ENCODE measurements at regions not wholly inside any gene's neighbourhood (a gene's known extent, or its start where the extent isn't known, plus 50 kb on each side); places are given as distances from the start of the nearest gene placed in this dataset.

GRCh38 chr9:1713841-1714240 lies 301.3 kb upstream of the SMARCA2 start:
- DNase-seq: no peak

DNA sequence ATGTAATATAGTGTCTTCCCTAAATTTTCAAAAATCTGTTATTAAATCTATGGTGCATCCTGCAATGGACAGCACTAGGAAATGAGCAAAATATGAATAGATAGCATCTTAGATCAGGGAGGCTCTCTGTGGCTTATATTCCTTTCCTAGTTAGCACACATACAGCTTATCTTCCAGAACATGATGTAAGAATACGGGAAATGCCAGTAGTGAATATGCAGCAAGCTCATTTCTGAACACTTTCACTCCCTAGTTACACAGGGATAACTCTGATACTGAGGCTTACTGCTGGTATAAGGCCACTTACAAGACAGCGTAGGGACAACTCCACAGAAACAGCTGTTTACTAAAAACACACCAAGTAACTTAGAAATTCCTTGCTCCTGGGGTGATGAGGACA lies 297.3 kb upstream of the SMARCA2 start:
- DNase-seq: no peak

- peak in 2 of 3 experiments; percentile 14 to 59 for DNase-seq
Measured at GRCh38 chr9:1718836-1719235, 296.3 kb upstream of the SMARCA2 start.

DNA sequence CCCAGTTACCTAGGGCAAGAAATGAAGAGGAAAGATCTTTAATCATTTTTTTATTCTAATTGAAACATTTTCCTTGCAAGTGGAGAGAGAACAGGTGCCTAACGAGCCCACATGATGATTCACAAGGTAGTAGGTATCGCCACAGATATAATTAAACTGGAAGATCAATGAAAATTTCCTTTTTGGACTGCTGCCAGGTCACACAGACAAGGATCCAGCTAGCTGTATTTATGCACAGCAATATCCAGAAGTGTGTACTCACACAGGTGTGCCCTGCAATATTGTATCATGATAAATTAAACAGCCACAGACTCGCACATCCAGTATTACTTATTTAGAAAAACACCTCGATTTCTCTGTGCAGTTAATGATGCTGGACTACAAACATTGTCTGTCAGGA lies 294.0 kb upstream of the SMARCA2 start:
- peak in 2 of 3 experiments; percentile 16 to 34 for DNase-seq

- DNase-seq: peak in 2 of 3 experiments; percentile 0 to 11
Measured at GRCh38 chr9:1722404-1722803, 292.7 kb upstream of the SMARCA2 start.

DNA sequence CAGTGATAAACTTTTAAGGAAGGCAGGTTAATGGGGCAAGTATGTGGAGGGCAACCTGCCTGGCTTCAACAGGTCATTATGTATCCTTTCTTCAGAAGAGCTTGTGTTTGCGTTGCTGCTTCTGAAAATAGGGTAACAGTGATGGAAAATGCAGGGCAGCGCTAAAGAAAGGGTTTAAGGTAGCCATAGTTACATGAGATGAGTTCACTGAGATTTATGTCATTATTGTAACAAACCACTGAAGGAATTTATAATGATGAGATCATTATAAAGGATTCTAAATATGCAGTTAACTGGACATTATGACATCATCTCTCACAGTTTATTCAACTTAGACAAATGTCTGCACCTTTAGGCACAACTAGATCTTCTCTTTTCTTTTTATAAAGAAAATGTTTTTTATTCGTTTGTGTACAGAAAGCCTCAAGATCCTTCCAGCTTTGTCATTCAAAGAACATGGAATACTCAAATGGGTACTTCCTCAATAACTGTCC lies 291.6 kb upstream of the SMARCA2 start:
- no peak for DNase-seq

- peak in 1 of 3 experiments; percentile 18 for DNase-seq
Measured at GRCh38 chr9:1726993-1727759, 288.0 kb upstream of the SMARCA2 start.

GRCh38 chr9:1729631-1730030 lies 285.5 kb upstream of the SMARCA2 start:
- no peak for DNase-seq

DNA sequence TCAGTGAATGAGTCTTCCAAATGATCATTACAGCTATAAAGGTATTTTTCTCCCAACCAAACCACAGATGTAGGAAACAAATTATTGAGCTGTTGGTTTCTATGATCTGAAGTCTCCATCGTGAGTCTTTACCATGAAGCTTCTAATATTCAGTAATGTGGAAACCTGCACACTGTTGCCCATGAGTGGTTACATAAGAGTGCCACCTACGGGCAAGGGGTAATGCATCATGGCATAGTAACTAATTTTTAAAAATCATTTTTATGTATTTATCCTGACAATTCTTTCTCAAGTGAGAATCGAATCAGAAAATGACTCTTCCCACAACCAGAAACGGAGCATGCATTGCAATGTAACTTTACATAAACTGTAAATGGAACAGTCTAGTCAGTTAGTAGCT lies 282.5 kb upstream of the SMARCA2 start:
- peak in 1 of 3 experiments; percentile 55 for DNase-seq

DNA sequence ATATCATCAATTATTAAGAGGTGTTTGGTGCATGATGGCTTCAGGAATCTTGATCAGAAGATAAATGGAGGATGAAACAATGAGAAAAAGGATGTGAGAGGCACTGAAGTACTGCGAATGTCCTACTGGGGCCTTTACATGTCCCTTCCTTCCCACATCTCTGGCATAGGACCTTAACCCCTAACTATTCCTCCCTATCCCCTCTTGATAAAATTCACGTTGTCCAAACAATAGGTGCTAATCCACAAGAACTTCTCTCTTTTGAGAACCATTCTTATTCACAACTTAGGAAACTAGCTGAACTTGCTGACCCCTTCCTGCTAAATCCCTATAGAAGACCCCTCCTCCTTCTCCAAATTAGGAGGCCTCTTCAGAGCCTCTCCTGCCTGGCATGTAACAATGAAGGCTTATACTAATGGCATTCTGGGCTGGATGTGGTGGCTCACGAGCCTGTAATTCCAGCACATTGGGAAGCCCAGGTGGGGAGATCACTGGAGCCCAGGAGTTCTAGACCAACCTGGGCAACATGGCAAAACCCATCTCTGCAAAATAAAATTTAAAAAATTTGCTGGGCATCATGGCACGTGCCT lies 276.5 kb upstream of the SMARCA2 start:
- DNase-seq: no peak

- no peak for DNase-seq
Measured at GRCh38 chr9:1743121-1743960, 271.8 kb upstream of the SMARCA2 start.

DNA sequence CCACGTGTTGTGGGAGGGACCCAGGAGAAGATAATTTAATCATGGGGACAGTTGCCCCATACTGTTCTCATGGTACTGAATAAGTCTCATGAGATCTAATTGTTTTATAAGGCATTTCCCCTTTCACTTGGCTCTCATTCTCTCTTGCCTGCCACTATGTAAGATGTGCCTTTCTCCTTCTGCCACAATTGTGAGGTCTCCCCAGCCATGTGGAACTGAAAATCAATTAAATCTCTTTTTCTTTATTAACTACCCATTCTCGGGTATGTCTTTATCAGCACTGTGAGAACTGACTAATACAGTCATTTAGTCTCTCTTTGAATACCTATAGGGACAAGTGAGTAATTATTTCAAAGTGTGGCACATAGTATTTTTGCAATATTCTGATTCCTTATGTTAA lies 269.2 kb upstream of the SMARCA2 start:
- DNase-seq: no peak

GRCh38 chr9:1747417-1747967 lies 267.7 kb upstream of the SMARCA2 start:
- peak in 1 of 3 experiments; percentile 89 for DNase-seq

DNA sequence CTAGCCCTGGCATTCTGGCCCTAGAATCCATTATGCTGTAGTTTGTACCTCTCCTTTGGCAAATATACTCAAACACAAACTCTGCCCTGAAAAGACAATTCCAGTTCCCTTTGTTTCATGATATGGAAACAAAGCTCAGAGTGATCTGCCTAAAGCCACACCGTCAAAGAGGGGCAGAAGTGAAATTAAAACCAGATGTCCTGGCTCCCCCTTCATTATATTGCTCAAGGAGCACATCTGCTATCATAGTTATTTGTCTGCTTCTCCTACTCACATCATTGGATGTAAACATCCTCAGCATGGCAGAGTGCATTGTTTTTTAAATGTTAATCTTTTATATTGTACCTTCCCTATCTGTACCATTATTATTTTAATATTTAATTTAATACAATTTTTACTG lies 266.7 kb upstream of the SMARCA2 start:
- no peak for DNase-seq

DNA sequence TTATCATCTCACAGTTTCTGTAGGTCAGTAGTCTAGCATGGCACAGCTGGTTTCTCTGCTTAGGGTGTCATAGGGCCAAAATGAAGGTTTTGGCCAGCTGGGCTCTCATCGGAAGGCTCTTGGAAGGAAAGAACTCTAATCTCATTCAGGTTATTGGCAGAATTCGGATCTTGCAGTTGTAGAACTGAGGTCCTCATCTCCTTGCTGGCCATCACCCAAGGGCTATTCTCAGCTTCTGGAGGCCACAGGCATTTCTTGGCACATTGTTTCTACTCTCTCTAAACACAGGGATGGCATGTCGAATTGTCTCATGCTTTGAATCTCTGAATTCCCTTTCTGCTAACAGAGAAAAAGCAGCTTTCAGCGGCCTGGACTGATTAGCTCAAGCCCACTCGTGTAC lies 258.0 kb upstream of the SMARCA2 start:
- DNase-seq: no peak

DNA sequence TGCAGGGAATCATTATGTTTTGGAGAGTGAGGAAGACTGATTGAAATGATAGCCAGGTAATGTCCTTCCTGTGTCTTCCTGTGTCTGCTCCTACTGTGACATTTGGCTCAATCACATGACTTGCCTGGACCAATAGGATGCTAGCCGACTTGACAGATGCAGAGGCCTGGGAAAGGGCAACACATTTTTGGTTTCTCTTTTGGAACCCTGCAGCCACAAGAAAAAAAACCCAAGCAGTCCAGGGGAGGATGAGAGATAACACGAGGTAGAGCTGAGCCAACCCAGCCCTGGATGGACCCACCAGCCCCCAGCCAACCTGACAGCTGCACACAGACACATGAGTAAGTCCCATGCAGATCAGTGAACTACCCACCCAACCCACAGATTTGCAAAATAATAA lies 256.1 kb upstream of the SMARCA2 start:
- DNase-seq: no peak

GRCh38 chr9:1759771-1760300 lies 255.3 kb upstream of the SMARCA2 start:
- DNase-seq: no peak

- DNase-seq: no peak
Measured at GRCh38 chr9:1761807-1762206, 253.3 kb upstream of the SMARCA2 start.

- DNase-seq: no peak
Measured at GRCh38 chr9:1766042-1766441, 249.1 kb upstream of the SMARCA2 start.

- no peak for DNase-seq
Measured at GRCh38 chr9:1768561-1768960, 246.6 kb upstream of the SMARCA2 start.

DNA sequence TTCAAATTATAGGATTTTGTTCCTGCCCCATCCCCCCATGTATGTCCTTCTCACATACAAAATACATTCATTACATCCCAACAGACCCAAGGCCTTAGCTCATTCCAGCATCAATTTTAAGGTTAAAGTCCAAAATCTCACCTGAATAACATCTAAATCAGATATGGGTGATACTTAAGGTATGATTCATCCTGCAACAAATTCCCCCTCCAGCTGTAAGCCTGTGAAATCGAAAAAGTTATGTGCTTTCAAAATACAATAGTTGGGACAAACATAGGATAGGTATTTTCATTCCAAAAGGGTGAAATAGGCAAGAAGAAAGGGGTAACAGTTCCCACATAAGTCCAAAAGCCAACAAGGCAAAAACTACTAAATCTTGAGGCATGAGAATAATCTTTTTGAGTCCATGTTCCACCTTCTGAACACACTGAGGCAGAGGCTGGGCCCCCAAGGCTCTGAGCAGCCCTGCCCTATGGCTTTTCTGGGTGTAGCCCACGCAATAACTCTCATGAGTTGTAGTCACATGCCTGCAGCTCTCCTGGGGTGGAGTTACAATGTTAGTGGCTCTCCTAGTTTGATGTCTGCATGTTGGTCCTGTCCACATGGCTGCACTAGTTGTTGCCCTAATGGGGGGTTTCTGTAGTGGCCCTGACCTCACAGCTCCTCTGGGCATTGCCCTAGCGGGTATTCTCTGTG lies 243.9 kb upstream of the SMARCA2 start:
- no peak for DNase-seq

DNA sequence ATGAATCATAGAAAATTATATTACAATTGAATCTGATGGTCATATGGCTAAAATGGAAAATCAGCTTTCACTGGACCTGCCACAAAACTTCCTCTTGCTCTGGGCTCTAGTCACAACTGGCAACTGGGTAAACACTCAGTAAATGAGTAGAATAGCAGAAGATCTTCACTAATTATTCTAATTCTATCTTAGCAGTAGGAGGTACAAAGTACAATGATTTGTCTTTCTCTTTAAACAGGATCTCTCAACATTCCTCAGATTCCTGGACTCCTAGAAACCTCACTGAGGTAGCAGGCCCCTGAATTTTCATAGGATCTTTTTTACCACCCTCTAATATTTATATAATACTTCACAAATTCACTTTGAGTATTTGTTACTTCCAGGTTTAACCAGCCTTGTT lies 239.9 kb upstream of the SMARCA2 start:
- no peak for DNase-seq
